ENCODE measurements at regions not wholly inside any gene's neighbourhood (a gene's known extent, or its start where the extent isn't known, plus 50 kb on each side); places are given as distances from the start of the nearest gene placed in this dataset.

GRCh38 chr12:74292351-74293194 is 245.1 kb upstream of the ATXN7L3B start:
- in situ Hi-C loops (cut with MboI; ENCODE audit: low pct_unique_long_range_greater_than_20kb, low sequenced_read_pairs, unreplicated experiment), result no loop called here
- TF ChIP-seq CTCF (IDR thresholded peaks at IDR 0.05; ENCODE audit: extremely low read depth, insufficient read depth, missing control alignments), result no peak
- no peak for DNase-seq (ENCODE audit: low spot score)

- no peak for TF ChIP-seq CTCF (IDR thresholded peaks at IDR 0.05; ENCODE audit: extremely low read depth, insufficient read depth, missing control alignments)
- no peak for DNase-seq (ENCODE audit: low spot score)
- in situ Hi-C loops (cut with MboI; ENCODE audit: low pct_unique_long_range_greater_than_20kb, low sequenced_read_pairs, unreplicated experiment), result no loop called here
Measured at GRCh38 chr12:74293689-74294131, 243.9 kb upstream of the ATXN7L3B start.

GRCh38 chr12:74317078-74317601 is 220.5 kb upstream of the ATXN7L3B start:
- DNase-seq (ENCODE audit: low spot score), result no peak
- in situ Hi-C loops (cut with MboI; ENCODE audit: low pct_unique_long_range_greater_than_20kb, low sequenced_read_pairs, unreplicated experiment), result no loop called here
- peak; percentile 22 for TF ChIP-seq CTCF (IDR thresholded peaks at IDR 0.05; ENCODE audit: extremely low read depth, insufficient read depth, missing control alignments)

- in situ Hi-C loops (cut with MboI; ENCODE audit: low pct_unique_long_range_greater_than_20kb, low sequenced_read_pairs, unreplicated experiment), result no loop called here
- no peak for DNase-seq (ENCODE audit: low spot score)
- no peak for TF ChIP-seq CTCF (IDR thresholded peaks at IDR 0.05; ENCODE audit: extremely low read depth, insufficient read depth, missing control alignments)
Measured at GRCh38 chr12:74317741-74318140, 219.9 kb upstream of the ATXN7L3B start.

GRCh38 chr12:74319886-74320285 is 217.7 kb upstream of the ATXN7L3B start:
- TF ChIP-seq CTCF (IDR thresholded peaks at IDR 0.05; ENCODE audit: extremely low read depth, insufficient read depth, missing control alignments), result no peak
- DNase-seq (ENCODE audit: low spot score), result no peak
- in situ Hi-C loops (cut with MboI; ENCODE audit: low pct_unique_long_range_greater_than_20kb, low sequenced_read_pairs, unreplicated experiment), result no loop called here

GRCh38 chr12:74321381-74321780 is 216.3 kb upstream of the ATXN7L3B start:
- TF ChIP-seq CTCF (IDR thresholded peaks at IDR 0.05; ENCODE audit: extremely low read depth, insufficient read depth, missing control alignments), result no peak
- in situ Hi-C loops (cut with MboI; ENCODE audit: low pct_unique_long_range_greater_than_20kb, low sequenced_read_pairs, unreplicated experiment), result no loop called here
- DNase-seq (ENCODE audit: low spot score), result no peak

Measured in GM13977 (cell line).